GM18867 (cell line): ENCODE measurements at regions not wholly inside any gene's neighbourhood (a gene's known extent, or its start where the extent isn't known, plus 50 kb on each side); places are given as distances from the start of the nearest gene placed in this dataset.

Source experiments
- ATAC-seq: cut with Tn5 transposase; IDR thresholded peaks from one replicate; pipeline ENCODE4 v1.9.1; 2021; ENCODE audit warnings: mild to moderate bottlenecking, moderate library complexity; ENCODE audit not compliant: unreplicated experiment

- no peak for ATAC-seq
These were observed 83.9 kb upstream of the MTNR1B start for GRCh38 chr11:92885600-92885999.

- peak; percentile 87 for ATAC-seq
These were observed 83.1 kb upstream of the MTNR1B start for GRCh38 chr11:92886243-92886905.

- no peak for ATAC-seq
These were observed 80.8 kb upstream of the MTNR1B start for GRCh38 chr11:92888696-92889095.

GRCh38 chr11:92890846-92891245, 78.6 kb upstream of the MTNR1B start:
- ATAC-seq = no peak

GRCh38 chr11:92892802-92893684, 76.4 kb upstream of the MTNR1B start:
- ATAC-seq = no peak

GRCh38 chr11:92894197-92894596, 75.3 kb upstream of the MTNR1B start:
- peak; percentile 58 for ATAC-seq

GRCh38 chr11:92897487-92897886, 72.0 kb upstream of the MTNR1B start:
- ATAC-seq = no peak

GRCh38 chr11:92902417-92902816, 67.0 kb upstream of the MTNR1B start:
- no peak for ATAC-seq

GRCh38 chr11:92907671-92908070, 61.8 kb upstream of the MTNR1B start:
- ATAC-seq = no peak

- no peak for ATAC-seq
These were observed 60.2 kb upstream of the MTNR1B start for GRCh38 chr11:92909214-92909613.

GRCh38 chr11:92911478-92911877, 58.0 kb upstream of the MTNR1B start:
- no peak for ATAC-seq

GRCh38 chr11:92915551-92915950, 53.9 kb upstream of the MTNR1B start:
- ATAC-seq = no peak

- ATAC-seq = no peak
These were observed 53.2 kb upstream of the MTNR1B start for GRCh38 chr11:92916299-92916698.

GRCh38 chr11:92917927-92918326, 51.5 kb upstream of the MTNR1B start:
- peak; percentile 73 for ATAC-seq

- no peak for ATAC-seq
These were observed 50.4 kb upstream of the MTNR1B start for GRCh38 chr11:92919048-92919447.
